ENCODE measurements at regions not wholly inside any gene's neighbourhood (a gene's known extent, or its start where the extent isn't known, plus 50 kb on each side); places are given as distances from the start of the nearest gene placed in this dataset.
"Not testable (repeated sequence)": the region's sequence is repeated elsewhere in the genome, so short reads cannot be mapped to it uniquely, and the experiment has no call there.

GRCh38 chr1:67921725-67922489, 88.6 kb upstream of the GNG12 start:
- H3K27me3 ChIP-seq (ENCODE audit: control insufficient read depth in 3 of 3, insufficient read depth in 3 of 3, low read length in 3 of 3), result no peaks in the 10 kb centered on the region
- DNase-seq (no peak), FAIRE-seq (no peak)
- 82 to 89% (median 85%) methylated on average over 4 of the region's 4 CpGs for WGBS, 3 donors
- no peak overlapping the region for H3K27ac ChIP-seq (ENCODE audit: low read depth in 1 of 3, low read length in 2 of 3)
- no peaks in the 10 kb centered on the region for H3K9me3 ChIP-seq (ENCODE audit: control insufficient read depth in 2 of 2, insufficient read depth in 1 of 2, low read depth in 1 of 2, low read length in 1 of 2)
- no peak overlapping the region for H3K4me3 ChIP-seq (ENCODE audit: low read depth in 1 of 3, low read length in 3 of 3)
- no peaks in the 10 kb centered on the region for H3K36me3 ChIP-seq (ENCODE audit: control insufficient read depth in 3 of 3, insufficient read depth in 2 of 3, low read depth in 1 of 3, low read length in 3 of 3)
- no peaks in the 10 kb centered on the region for H3K4me1 ChIP-seq (ENCODE audit: control insufficient read depth in 3 of 3, insufficient read depth in 2 of 3, low read depth in 1 of 3, low read length in 2 of 3)

GRCh38 chr1:67919274-67920072, 86.2 kb upstream of the GNG12 start:
- Histone ChIP-seq H3K4me1 (ENCODE audit: control insufficient read depth in 3 of 3, insufficient read depth in 2 of 3, low read depth in 1 of 3, low read length in 2 of 3) (no peaks in the 10 kb centered on the region), H3K9me3 (ENCODE audit: control insufficient read depth in 2 of 2, insufficient read depth in 1 of 2, low read depth in 1 of 2, low read length in 1 of 2) (no peaks in the 10 kb centered on the region), H3K4me3 (ENCODE audit: low read depth in 1 of 3, low read length in 3 of 3) (no peak overlapping the region), H3K27me3 (ENCODE audit: control insufficient read depth in 3 of 3, insufficient read depth in 3 of 3, low read length in 3 of 3) (no peaks in the 10 kb centered on the region), H3K36me3 (ENCODE audit: control insufficient read depth in 3 of 3, insufficient read depth in 2 of 3, low read depth in 1 of 3, low read length in 3 of 3) (no peaks in the 10 kb centered on the region), H3K27ac (ENCODE audit: low read depth in 1 of 3, low read length in 2 of 3) (no peak overlapping the region)
- DNase-seq (no peak), FAIRE-seq (no peak)
- WGBS, 3 donors, result 62 to 69% (median 67%) methylated on average over 10 of the region's 10 CpGs

- 88 to 91% (median 90%) methylated on average over 2 of the region's 2 CpGs for WGBS, 3 donors
- no peak for FAIRE-seq
- H3K4me1 ChIP-seq (ENCODE audit: control insufficient read depth in 3 of 3, insufficient read depth in 2 of 3, low read depth in 1 of 3, low read length in 2 of 3), result no peaks in the 10 kb centered on the region
- no peak for DNase-seq
- H3K4me3 ChIP-seq (ENCODE audit: low read depth in 1 of 3, low read length in 3 of 3), result no peak overlapping the region
- H3K27ac ChIP-seq (ENCODE audit: low read depth in 1 of 3, low read length in 2 of 3), result no peak overlapping the region
- no peaks in the 10 kb centered on the region for H3K9me3 ChIP-seq (ENCODE audit: control insufficient read depth in 2 of 2, insufficient read depth in 1 of 2, low read depth in 1 of 2, low read length in 1 of 2)
- no peaks in the 10 kb centered on the region for H3K36me3 ChIP-seq (ENCODE audit: control insufficient read depth in 3 of 3, insufficient read depth in 2 of 3, low read depth in 1 of 3, low read length in 3 of 3)
- no peaks in the 10 kb centered on the region for H3K27me3 ChIP-seq (ENCODE audit: control insufficient read depth in 3 of 3, insufficient read depth in 3 of 3, low read length in 3 of 3)
Observed at GRCh38 chr1:67918067-67918466, 84.8 kb upstream of the GNG12 start.

GRCh38 chr1:67917006-67917405, 83.7 kb upstream of the GNG12 start:
- H3K9me3 ChIP-seq (ENCODE audit: control insufficient read depth in 2 of 2, insufficient read depth in 1 of 2, low read depth in 1 of 2, low read length in 1 of 2), result no peaks in the 10 kb centered on the region
- H3K36me3 ChIP-seq (ENCODE audit: control insufficient read depth in 3 of 3, insufficient read depth in 2 of 3, low read depth in 1 of 3, low read length in 3 of 3), result no peaks in the 10 kb centered on the region
- no peak for DNase-seq
- no peak for FAIRE-seq
- no peak overlapping the region for H3K27ac ChIP-seq (ENCODE audit: low read depth in 1 of 3, low read length in 2 of 3)
- H3K4me1 ChIP-seq (ENCODE audit: control insufficient read depth in 3 of 3, insufficient read depth in 2 of 3, low read depth in 1 of 3, low read length in 2 of 3), result no peaks in the 10 kb centered on the region
- H3K4me3 ChIP-seq (ENCODE audit: low read depth in 1 of 3, low read length in 3 of 3), result no peak overlapping the region
- H3K27me3 ChIP-seq (ENCODE audit: control insufficient read depth in 3 of 3, insufficient read depth in 3 of 3, low read length in 3 of 3), result no peaks in the 10 kb centered on the region

GRCh38 chr1:67916140-67916886, 83.0 kb upstream of the GNG12 start:
- H3K9me3 ChIP-seq (ENCODE audit: control insufficient read depth in 2 of 2, insufficient read depth in 1 of 2, low read depth in 1 of 2, low read length in 1 of 2), result no peaks in the 10 kb centered on the region
- no peak for FAIRE-seq
- 74 to 81% (median 80%) methylated on average over 8 of the region's 8 CpGs for WGBS, 3 donors

GRCh38 chr1:67909776-67910175, 76.5 kb upstream of the GNG12 start:
- no peak overlapping the region for H3K4me3 ChIP-seq (ENCODE audit: low read depth in 1 of 3, low read length in 3 of 3)
- H3K36me3 ChIP-seq (ENCODE audit: control insufficient read depth in 3 of 3, insufficient read depth in 2 of 3, low read depth in 1 of 3, low read length in 3 of 3), result no peaks in the 10 kb centered on the region
- no peaks in the 10 kb centered on the region for H3K9me3 ChIP-seq (ENCODE audit: control insufficient read depth in 2 of 2, insufficient read depth in 1 of 2, low read depth in 1 of 2, low read length in 1 of 2)
- FAIRE-seq (no peak), DNase-seq (no peak)
- H3K4me1 ChIP-seq (ENCODE audit: control insufficient read depth in 3 of 3, insufficient read depth in 2 of 3, low read depth in 1 of 3, low read length in 2 of 3), result no peaks in the 10 kb centered on the region
- WGBS, 3 donors, result 83 to 90% (median 86%) methylated on average over 1 of the region's 1 CpG
- H3K27me3 ChIP-seq (ENCODE audit: control insufficient read depth in 3 of 3, insufficient read depth in 3 of 3, low read length in 3 of 3), result no peaks in the 10 kb centered on the region
- no peak overlapping the region for H3K27ac ChIP-seq (ENCODE audit: low read depth in 1 of 3, low read length in 2 of 3)

More at GRCh38 chr1:67916140-67916886, 83.0 kb upstream of the GNG12 start:
- Histone ChIP-seq H3K4me3 (ENCODE audit: low read depth in 1 of 3, low read length in 3 of 3) (no peak overlapping the region), H3K36me3 (ENCODE audit: control insufficient read depth in 3 of 3, insufficient read depth in 2 of 3, low read depth in 1 of 3, low read length in 3 of 3) (no peaks in the 10 kb centered on the region), H3K27ac (ENCODE audit: low read depth in 1 of 3, low read length in 2 of 3) (no peak overlapping the region), H3K4me1 (ENCODE audit: control insufficient read depth in 3 of 3, insufficient read depth in 2 of 3, low read depth in 1 of 3, low read length in 2 of 3) (no peaks in the 10 kb centered on the region), H3K27me3 (ENCODE audit: control insufficient read depth in 3 of 3, insufficient read depth in 3 of 3, low read length in 3 of 3) (no peaks in the 10 kb centered on the region)
- no peak for DNase-seq

GRCh38 chr1:67908250-67908936, 75.1 kb upstream of the GNG12 start:
- Histone ChIP-seq H3K27ac (ENCODE audit: low read depth in 1 of 3, low read length in 2 of 3) (no peak overlapping the region), H3K27me3 (ENCODE audit: control insufficient read depth in 3 of 3, insufficient read depth in 3 of 3, low read length in 3 of 3) (no peaks in the 10 kb centered on the region), H3K4me1 (ENCODE audit: control insufficient read depth in 3 of 3, insufficient read depth in 2 of 3, low read depth in 1 of 3, low read length in 2 of 3) (no peaks in the 10 kb centered on the region), H3K36me3 (ENCODE audit: control insufficient read depth in 3 of 3, insufficient read depth in 2 of 3, low read depth in 1 of 3, low read length in 3 of 3) (no peaks in the 10 kb centered on the region), H3K4me3 (ENCODE audit: low read depth in 1 of 3, low read length in 3 of 3) (no peak overlapping the region), H3K9me3 (ENCODE audit: control insufficient read depth in 2 of 2, insufficient read depth in 1 of 2, low read depth in 1 of 2, low read length in 1 of 2) (no peaks in the 10 kb centered on the region)
- no peak for FAIRE-seq
- WGBS, 3 donors, result 60 to 66% (median 66%) methylated on average over 6 of the region's 6 CpGs
- DNase-seq, result no peak

GRCh38 chr1:67907467-67907866, 74.2 kb upstream of the GNG12 start:
- not testable (repeated sequence) for H3K4me1 ChIP-seq (ENCODE audit: control insufficient read depth in 3 of 3, insufficient read depth in 2 of 3, low read depth in 1 of 3, low read length in 2 of 3); H3K36me3 ChIP-seq (ENCODE audit: control insufficient read depth in 3 of 3, insufficient read depth in 2 of 3, low read depth in 1 of 3, low read length in 3 of 3); H3K27me3 ChIP-seq (ENCODE audit: control insufficient read depth in 3 of 3, insufficient read depth in 3 of 3, low read length in 3 of 3); H3K4me3 ChIP-seq (ENCODE audit: low read depth in 1 of 3, low read length in 3 of 3); FAIRE-seq; H3K9me3 ChIP-seq (ENCODE audit: control insufficient read depth in 2 of 2, insufficient read depth in 1 of 2, low read depth in 1 of 2, low read length in 1 of 2); H3K27ac ChIP-seq (ENCODE audit: low read depth in 1 of 3, low read length in 2 of 3); DNase-seq
- 64 to 77% (median 70%) methylated on average over 4 of the region's 4 CpGs for WGBS, 3 donors

All from small intestine (tissue), 7 donors.